ENCODE measurements at regions not wholly inside any gene's neighbourhood (a gene's known extent, or its start where the extent isn't known, plus 50 kb on each side); places are given as distances from the start of the nearest gene placed in this dataset.

- H3K27ac Mint-ChIP-seq, result no peak overlapping the region
- H3K4me1 Mint-ChIP-seq, result no peaks in the 10 kb centered on the region
- no peaks in the 10 kb centered on the region for H3K27me3 ChIP-seq (replicated peaks in 1 of 4; ENCODE audit: control extremely low read depth in 1 of 4, control insufficient read depth in 3 of 4, insufficient read depth in 4 of 4, low read length in 3 of 4)
- H3K9me3 Mint-ChIP-seq (ENCODE audit: insufficient read depth), result no peaks in the 10 kb centered on the region
- no peak overlapping the region for H3K27ac ChIP-seq (ENCODE audit: low read length in 2 of 2)
- ATAC-seq (ENCODE audit: low read depth) (no peak), DNase-seq (no peak)
- no peaks in the 10 kb centered on the region for H3K79me2 ChIP-seq (ENCODE audit: control insufficient read depth, insufficient read depth, low read length)
- no peak overlapping the region for H3K4me3 ChIP-seq (ENCODE audit: control extremely low read depth in 1 of 5, extremely low read depth in 1 of 5, insufficient read depth in 1 of 5, low read depth in 2 of 5, low read length in 4 of 5)
- no peaks in the 10 kb centered on the region for H3K36me3 ChIP-seq (replicated peaks in 1 of 2; ENCODE audit: control extremely low read depth in 1 of 2, control insufficient read depth in 1 of 2, extremely low read depth in 1 of 2, insufficient read depth in 2 of 2, low read length in 1 of 2)
- H3K27me3 Mint-ChIP-seq, result peaks cover 3% of the 10 kb centered on the region
- POLR2A ChIA-PET, result no interaction called here
- no peak overlapping the region for H3K9ac ChIP-seq (ENCODE audit: low read length)
- H3K4me2 ChIP-seq (replicated peaks; ENCODE audit: low read depth, low read length, poor library complexity, severe bottlenecking), result no peak overlapping the region
- H4K20me1 ChIP-seq (ENCODE audit: control insufficient read depth, insufficient read depth, low read length, poor library complexity, severe bottlenecking), result no peaks in the 10 kb centered on the region
- TF ChIP-seq EZH2 (IDR thresholded peaks at IDR 0.05; ENCODE audit: borderline replicate concordance, insufficient read depth, low read depth, low read length, poor library complexity, severe bottlenecking) (no peak), CTCF (IDR thresholded peaks at IDR 0.05) (no peak)
- H3K4me1 ChIP-seq (ENCODE audit: control insufficient read depth in 2 of 2, insufficient read depth in 2 of 2, low read length in 2 of 2), result no peaks in the 10 kb centered on the region
- no peak overlapping the region for H2AFZ ChIP-seq (ENCODE audit: insufficient read depth, low read depth, low read length, poor library complexity, severe bottlenecking)
- no CpG with 5 or more reads among the region's 2 CpGs for WGBS (ENCODE audit: insufficient coverage)
- no peaks in the 10 kb centered on the region for H3K9me3 ChIP-seq (ENCODE audit: control extremely low read depth in 1 of 3, control insufficient read depth in 2 of 3, insufficient read depth in 1 of 3, low read length in 2 of 3)
- CTCF ChIA-PET, result no interaction called here
- intact Hi-C loops (cut with micrococcal nuclease), result no loop called here
- H3K4me3 Mint-ChIP-seq, result no peak overlapping the region
Observed at GRCh38 chr5:110925398-110925797, 146.1 kb upstream of the TSLP start.

- H3K4me2 ChIP-seq (replicated peaks; ENCODE audit: low read depth, low read length, poor library complexity, severe bottlenecking), result no peak overlapping the region
- CTCF ChIA-PET, result no interaction called here
- no peaks in the 10 kb centered on the region for H3K79me2 ChIP-seq (ENCODE audit: control insufficient read depth, insufficient read depth, low read length)
- no peak for TF ChIP-seq EZH2 (IDR thresholded peaks at IDR 0.05; ENCODE audit: borderline replicate concordance, insufficient read depth, low read depth, low read length, poor library complexity, severe bottlenecking)
- no peak for TF ChIP-seq CTCF (IDR thresholded peaks at IDR 0.05)
- H3K9me3 ChIP-seq (ENCODE audit: control extremely low read depth in 1 of 3, control insufficient read depth in 2 of 3, insufficient read depth in 1 of 3, low read length in 2 of 3), result no peaks in the 10 kb centered on the region
- no peak overlapping the region for H3K4me3 ChIP-seq (ENCODE audit: control extremely low read depth in 1 of 5, extremely low read depth in 1 of 5, insufficient read depth in 1 of 5, low read depth in 2 of 5, low read length in 4 of 5)
- no peak overlapping the region for H3K9ac ChIP-seq (ENCODE audit: low read length)
- no peak overlapping the region for H2AFZ ChIP-seq (ENCODE audit: insufficient read depth, low read depth, low read length, poor library complexity, severe bottlenecking)
- WGBS (ENCODE audit: insufficient coverage), result no CpG with 5 or more reads among the region's 1 CpG
- Mint-ChIP-seq H3K27me3 (peaks cover 3% of the 10 kb centered on the region), H3K4me3 (no peak overlapping the region), H3K27ac (no peak overlapping the region), H3K9me3 (ENCODE audit: insufficient read depth) (no peaks in the 10 kb centered on the region), H3K4me1 (no peaks in the 10 kb centered on the region)
- no peaks in the 10 kb centered on the region for H4K20me1 ChIP-seq (ENCODE audit: control insufficient read depth, insufficient read depth, low read length, poor library complexity, severe bottlenecking)
- H3K36me3 ChIP-seq (replicated peaks in 1 of 2; ENCODE audit: control extremely low read depth in 1 of 2, control insufficient read depth in 1 of 2, extremely low read depth in 1 of 2, insufficient read depth in 2 of 2, low read length in 1 of 2), result no peaks in the 10 kb centered on the region
- ATAC-seq (ENCODE audit: low read depth) (no peak), DNase-seq (no peak)
- POLR2A ChIA-PET, result no interaction called here
- H3K27ac ChIP-seq (ENCODE audit: low read length in 2 of 2), result no peak overlapping the region
- H3K27me3 ChIP-seq (replicated peaks in 1 of 4; ENCODE audit: control extremely low read depth in 1 of 4, control insufficient read depth in 3 of 4, insufficient read depth in 4 of 4, low read length in 3 of 4), result no peaks in the 10 kb centered on the region
- no peaks in the 10 kb centered on the region for H3K4me1 ChIP-seq (ENCODE audit: control insufficient read depth in 2 of 2, insufficient read depth in 2 of 2, low read length in 2 of 2)
- intact Hi-C loops (cut with micrococcal nuclease), result no loop called here
Observed at GRCh38 chr5:110925916-110926315, 145.6 kb upstream of the TSLP start.

Data from B cell (primary cell).